ENCODE measurements at regions not wholly inside any gene's neighbourhood (a gene's known extent, or its start where the extent isn't known, plus 50 kb on each side); places are given as distances from the start of the nearest gene placed in this dataset.
A peak's percentile ranks its signal among the peaks of the same experiment; 100 is the strongest.

GRCh38 chr2:239892441-239893235, 132.5 kb downstream of the NDUFA10 start:
- Mint-ChIP-seq H3K4me1 (ENCODE audit: low read depth) (no peaks in the 10 kb centered on the region), H3K36me3 (ENCODE audit: low read depth) (no peaks in the 10 kb centered on the region), H3K27me3 (ENCODE audit: low read depth) (peaks cover 19% of the 10 kb centered on the region), H3K4me3 (ENCODE audit: low read depth) (no peak overlapping the region), H3K9me3 (no peaks in the 10 kb centered on the region), H3K27ac (no peak overlapping the region)
- DNase-seq (ENCODE audit: low spot score) = no peak
- intact Hi-C loops (cut with micrococcal nuclease) = no loop called here

- Mint-ChIP-seq H3K27me3 (ENCODE audit: low read depth) (peaks cover 19% of the 10 kb centered on the region), H3K4me3 (ENCODE audit: low read depth) (no peak overlapping the region), H3K36me3 (ENCODE audit: low read depth) (no peaks in the 10 kb centered on the region), H3K27ac (no peak overlapping the region), H3K9me3 (no peaks in the 10 kb centered on the region), H3K4me1 (ENCODE audit: low read depth) (no peaks in the 10 kb centered on the region)
- DNase-seq (ENCODE audit: low spot score) = no peak
- intact Hi-C loops (cut with micrococcal nuclease) = no loop called here
Observed at GRCh38 chr2:239891698-239892097, 133.4 kb downstream of the NDUFA10 start.

GRCh38 chr2:239890206-239890746, 134.9 kb downstream of the NDUFA10 start:
- intact Hi-C loops (cut with micrococcal nuclease) = no loop called here
- Mint-ChIP-seq H3K27ac (no peak overlapping the region), H3K4me1 (ENCODE audit: low read depth) (no peaks in the 10 kb centered on the region), H3K36me3 (ENCODE audit: low read depth) (no peaks in the 10 kb centered on the region), H3K9me3 (peaks cover 11% of the 10 kb centered on the region), H3K4me3 (ENCODE audit: low read depth) (no peak overlapping the region), H3K27me3 (ENCODE audit: low read depth) (peaks cover 12% of the 10 kb centered on the region)
- no peak for DNase-seq (ENCODE audit: low spot score)

GRCh38 chr2:239889641-239890121, 135.5 kb downstream of the NDUFA10 start:
- peaks cover 17% of the 10 kb centered on the region for H3K9me3 Mint-ChIP-seq
- no peak overlapping the region for H3K27ac Mint-ChIP-seq
- H3K4me3 Mint-ChIP-seq (ENCODE audit: low read depth) = no peak overlapping the region
- DNase-seq (ENCODE audit: low spot score) = no peak
- H3K36me3 Mint-ChIP-seq (ENCODE audit: low read depth) = no peaks in the 10 kb centered on the region
- intact Hi-C loops (cut with micrococcal nuclease) = no loop called here
- no peaks in the 10 kb centered on the region for H3K4me1 Mint-ChIP-seq (ENCODE audit: low read depth)
- H3K27me3 Mint-ChIP-seq (ENCODE audit: low read depth) = peaks cover 8% of the 10 kb centered on the region

- H3K4me3 Mint-ChIP-seq (ENCODE audit: low read depth) = no peak overlapping the region
- intact Hi-C loops (cut with micrococcal nuclease) = no loop called here
Observed at GRCh38 chr2:239887604-239888003, 137.5 kb downstream of the NDUFA10 start.

GRCh38 chr2:239886781-239887180, 138.4 kb downstream of the NDUFA10 start:
- Mint-ChIP-seq H3K27ac (no peak overlapping the region), H3K27me3 (ENCODE audit: low read depth) (peaks cover 6% of the 10 kb centered on the region), H3K36me3 (ENCODE audit: low read depth) (no peaks in the 10 kb centered on the region), H3K4me3 (ENCODE audit: low read depth) (no peak overlapping the region), H3K4me1 (ENCODE audit: low read depth) (peaks cover 3% of the 10 kb centered on the region), H3K9me3 (peaks cover 22% of the 10 kb centered on the region)
- intact Hi-C loops (cut with micrococcal nuclease) = no loop called here
- DNase-seq (ENCODE audit: low spot score) = no peak

More at GRCh38 chr2:239887604-239888003, 137.5 kb downstream of the NDUFA10 start:
- Mint-ChIP-seq H3K4me1 (ENCODE audit: low read depth) (no peaks in the 10 kb centered on the region), H3K27ac (no peak overlapping the region), H3K27me3 (ENCODE audit: low read depth) (peaks cover 4% of the 10 kb centered on the region), H3K9me3 (peaks cover 22% of the 10 kb centered on the region), H3K36me3 (ENCODE audit: low read depth) (no peaks in the 10 kb centered on the region)
- no peak for DNase-seq (ENCODE audit: low spot score)

GRCh38 chr2:239884875-239885274, 140.3 kb downstream of the NDUFA10 start:
- Mint-ChIP-seq H3K9me3 (peaks cover 22% of the 10 kb centered on the region), H3K36me3 (ENCODE audit: low read depth) (no peaks in the 10 kb centered on the region), H3K27ac (no peak overlapping the region), H3K4me1 (ENCODE audit: low read depth) (peaks cover 3% of the 10 kb centered on the region), H3K27me3 (ENCODE audit: low read depth) (peaks cover 8% of the 10 kb centered on the region), H3K4me3 (ENCODE audit: low read depth) (no peak overlapping the region)
- no peak for DNase-seq (ENCODE audit: low spot score)
- intact Hi-C loops (cut with micrococcal nuclease) = no loop called here

- no peaks in the 10 kb centered on the region for H3K36me3 Mint-ChIP-seq (ENCODE audit: low read depth)
- H3K27me3 Mint-ChIP-seq (ENCODE audit: low read depth) = peaks cover 6% of the 10 kb centered on the region
- intact Hi-C loops (cut with micrococcal nuclease) = no loop called here
- no peak overlapping the region for H3K4me3 Mint-ChIP-seq (ENCODE audit: low read depth)
- no peak overlapping the region for H3K27ac Mint-ChIP-seq
- DNase-seq (ENCODE audit: low spot score) = no peak
- H3K4me1 Mint-ChIP-seq (ENCODE audit: low read depth) = peaks cover 3% of the 10 kb centered on the region
- H3K9me3 Mint-ChIP-seq = peaks cover 22% of the 10 kb centered on the region
Observed at GRCh38 chr2:239884051-239884405, 141.1 kb downstream of the NDUFA10 start.

- Mint-ChIP-seq H3K36me3 (ENCODE audit: low read depth) (no peaks in the 10 kb centered on the region), H3K4me3 (ENCODE audit: low read depth) (no peak overlapping the region), H3K27me3 (ENCODE audit: low read depth) (peaks cover 6% of the 10 kb centered on the region), H3K9me3 (peaks cover 22% of the 10 kb centered on the region), H3K4me1 (ENCODE audit: low read depth) (peaks cover 3% of the 10 kb centered on the region), H3K27ac (no peak overlapping the region)
- intact Hi-C loops (cut with micrococcal nuclease) = no loop called here
- DNase-seq (ENCODE audit: low spot score) = no peak
Observed at GRCh38 chr2:239883326-239884050, 141.7 kb downstream of the NDUFA10 start.

- Mint-ChIP-seq H3K9me3 (peaks cover 22% of the 10 kb centered on the region), H3K4me3 (ENCODE audit: low read depth) (no peak overlapping the region), H3K27ac (no peak overlapping the region), H3K4me1 (ENCODE audit: low read depth) (peaks cover 3% of the 10 kb centered on the region), H3K36me3 (ENCODE audit: low read depth) (no peaks in the 10 kb centered on the region), H3K27me3 (ENCODE audit: low read depth) (peaks cover 6% of the 10 kb centered on the region)
- DNase-seq (ENCODE audit: low spot score) = no peak
- intact Hi-C loops (cut with micrococcal nuclease) = no loop called here
Observed at GRCh38 chr2:239882781-239883180, 142.4 kb downstream of the NDUFA10 start.

- Mint-ChIP-seq H3K4me3 (ENCODE audit: low read depth) (no peak overlapping the region), H3K27ac (no peak overlapping the region)
Observed at GRCh38 chr2:239882331-239882732, 142.8 kb downstream of the NDUFA10 start.

GRCh38 chr2:239881561-239882320, 143.4 kb downstream of the NDUFA10 start:
- intact Hi-C loops (cut with micrococcal nuclease) = no loop called here
- Mint-ChIP-seq H3K36me3 (ENCODE audit: low read depth) (no peaks in the 10 kb centered on the region), H3K4me1 (ENCODE audit: low read depth) (peaks cover 3% of the 10 kb centered on the region), H3K27me3 (ENCODE audit: low read depth) (peaks cover 10% of the 10 kb centered on the region), H3K9me3 (peaks cover 22% of the 10 kb centered on the region), H3K27ac (no peak overlapping the region), H3K4me3 (ENCODE audit: low read depth) (no peak overlapping the region)
- DNase-seq (ENCODE audit: low spot score) = no peak

More at GRCh38 chr2:239882331-239882732, 142.8 kb downstream of the NDUFA10 start:
- peak; percentile 31 for DNase-seq (ENCODE audit: low spot score)
- intact Hi-C loops (cut with micrococcal nuclease) = no loop called here
- no peaks in the 10 kb centered on the region for H3K36me3 Mint-ChIP-seq (ENCODE audit: low read depth)
- H3K27me3 Mint-ChIP-seq (ENCODE audit: low read depth) = peaks cover 6% of the 10 kb centered on the region
- H3K4me1 Mint-ChIP-seq (ENCODE audit: low read depth) = peaks cover 3% of the 10 kb centered on the region
- peaks cover 22% of the 10 kb centered on the region for H3K9me3 Mint-ChIP-seq
